ENCODE measurements at regions not wholly inside any gene's neighbourhood (a gene's known extent, or its start where the extent isn't known, plus 50 kb on each side); places are given as distances from the start of the nearest gene placed in this dataset.

- no peak overlapping the region for H3K27ac ChIP-seq
- TF ChIP-seq CTCF (conservative IDR thresholded peaks at IDR 0.05; ENCODE audit: low read depth): no peak
- DNase-seq (ENCODE audit: low spot score): no peak
- POLR2A ChIA-PET (ENCODE audit: low non-redundant PET): no interaction called here
- CTCF ChIA-PET: no interaction called here
Observed at GRCh38 chr16:35733278-35733965, 2274.0 kb downstream of the TP53TG3F start.

- no peak overlapping the region for H3K27ac ChIP-seq
- CTCF ChIA-PET: no interaction called here
- no peak for DNase-seq (ENCODE audit: low spot score)
- no peak for TF ChIP-seq CTCF (conservative IDR thresholded peaks at IDR 0.05; ENCODE audit: low read depth)
- POLR2A ChIA-PET (ENCODE audit: low non-redundant PET): no interaction called here
Observed at GRCh38 chr16:35733971-35734702, 2274.7 kb downstream of the TP53TG3F start.

GRCh38 chr16:35734728-35735402, 2275.5 kb downstream of the TP53TG3F start:
- no peak overlapping the region for H3K27ac ChIP-seq
- no peak for TF ChIP-seq CTCF (conservative IDR thresholded peaks at IDR 0.05; ENCODE audit: low read depth)
- no peak for DNase-seq (ENCODE audit: low spot score)
- CTCF ChIA-PET: no interaction called here
- POLR2A ChIA-PET (ENCODE audit: low non-redundant PET): no interaction called here

GRCh38 chr16:35735403-35736251, 2276.2 kb downstream of the TP53TG3F start:
- H3K27ac ChIP-seq: no peak overlapping the region
- POLR2A ChIA-PET (ENCODE audit: low non-redundant PET): no interaction called here
- CTCF ChIA-PET: no interaction called here
- DNase-seq (ENCODE audit: low spot score): no peak
- no peak for TF ChIP-seq CTCF (conservative IDR thresholded peaks at IDR 0.05; ENCODE audit: low read depth)

- POLR2A ChIA-PET (ENCODE audit: low non-redundant PET): no interaction called here
- TF ChIP-seq CTCF (conservative IDR thresholded peaks at IDR 0.05; ENCODE audit: low read depth): no peak
- no peak for DNase-seq (ENCODE audit: low spot score)
- CTCF ChIA-PET: no interaction called here
- H3K27ac ChIP-seq: no peak overlapping the region
Observed at GRCh38 chr16:35736546-35736945, 2277.1 kb downstream of the TP53TG3F start.

- CTCF ChIA-PET: no interaction called here
- POLR2A ChIA-PET (ENCODE audit: low non-redundant PET): no interaction called here
- H3K27ac ChIP-seq: no peak overlapping the region
- TF ChIP-seq CTCF (conservative IDR thresholded peaks at IDR 0.05; ENCODE audit: low read depth): no peak
- no peak for DNase-seq (ENCODE audit: low spot score)
Observed at GRCh38 chr16:35737076-35737475, 2277.7 kb downstream of the TP53TG3F start.

All from RWPE1 (cell line).